SIG-M5 treated with dmso at 0.1 percent for 504 hours (cell line): ENCODE measurements at regions not wholly inside any gene's neighbourhood (a gene's known extent, or its start where the extent isn't known, plus 50 kb on each side); places are given as distances from the start of the nearest gene placed in this dataset.

Source experiments
- DNase-seq: peaks from one replicate; lab custom pipeline; 2025; ENCODE audit not compliant: unreplicated experiment; lab: John Stamatoyannopoulos, UW

DNA sequence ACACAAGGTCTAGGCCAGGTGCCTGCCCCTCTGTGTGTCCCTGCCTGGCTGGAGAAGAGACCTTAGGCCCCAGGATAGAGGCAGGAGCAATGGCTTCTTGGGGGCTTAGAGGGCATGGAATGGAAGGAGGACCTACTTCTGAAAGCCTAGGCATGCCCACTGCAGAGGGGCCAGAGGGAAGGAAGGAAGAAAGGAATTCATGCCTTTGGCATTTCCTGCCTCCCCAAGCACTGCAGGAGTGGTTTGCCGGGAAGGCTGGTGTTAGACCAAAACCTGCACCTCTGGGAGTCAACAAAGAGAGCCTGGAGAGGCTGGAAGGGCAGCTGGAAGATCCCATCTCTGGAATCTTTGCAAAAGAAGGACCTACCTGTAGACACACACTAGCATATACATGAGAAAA is 50.7 kb upstream of the KCNE2 start:
- no peak for DNase-seq
